Trophoblast cell (in vitro differentiated cells and primary cell): ENCODE measurements at regions not wholly inside any gene's neighbourhood (a gene's known extent, or its start where the extent isn't known, plus 50 kb on each side); places are given as distances from the start of the nearest gene placed in this dataset.
"Not testable (repeated sequence)": the region's sequence is repeated elsewhere in the genome, so short reads cannot be mapped to it uniquely, and the experiment has no call there.

Source experiments
- DNase-seq, 2 donors: peaks; one replicate each; pipeline ENCODE4 v3.0.0-alpha.2; 2016
- H2AFZ ChIP-seq: 2 replicates; pipeline ENCODE4 v1.6.1; 2013; ENCODE audit warnings: low read length, moderate library complexity, mild to moderate bottlenecking; ENCODE audit not compliant: insufficient read depth, poor library complexity
- H2AK5ac ChIP-seq: 2 replicates; pipeline ENCODE4 v1.6.1; 2013; ENCODE audit warnings: mild to moderate bottlenecking, low read length
- H2BK120ac ChIP-seq: 2 replicates; pipeline ENCODE4 v1.6.1; 2013; ENCODE audit warnings: low read length, mild to moderate bottlenecking, moderate library complexity; ENCODE audit not compliant: insufficient read depth, poor library complexity
- H2BK12ac ChIP-seq: 2 replicates; pipeline ENCODE4 v1.6.1; 2013; ENCODE audit warnings: mild to moderate bottlenecking, low read length, moderate library complexity
- H2BK5ac ChIP-seq: 2 replicates; pipeline ENCODE4 v1.6.1; 2013; ENCODE audit warnings: low read length, low read depth, moderate library complexity, mild to moderate bottlenecking; ENCODE audit not compliant: poor library complexity
- H3K14ac ChIP-seq: 2 replicates; pipeline ENCODE4 v1.6.1; 2013; ENCODE audit warnings: mild to moderate bottlenecking, low read length
- H3K18ac ChIP-seq: 2 replicates; pipeline ENCODE4 v1.6.1; 2013; ENCODE audit warnings: mild to moderate bottlenecking, low read length
- H3K23ac ChIP-seq: 2 replicates; pipeline ENCODE4 v1.6.1; 2013; ENCODE audit warnings: low read length
- H3K27ac ChIP-seq: 2 replicates; pipeline ENCODE4 v1.5.1; 2013; ENCODE audit warnings: low read depth, mild to moderate bottlenecking, inconsistent platforms, low read length, moderate library complexity
- H3K27me3 ChIP-seq: 2 replicates; pipeline ENCODE4 v1.6.1; 2013; ENCODE audit warnings: inconsistent platforms, mild to moderate bottlenecking, low read length, moderate library complexity; ENCODE audit not compliant: insufficient read depth
- H3K36me3 ChIP-seq, 2 experiments: 1 replicate in 1 of 2; 2 replicates in 1 of 2; pipeline ENCODE4 v1.6.1; 2013; ENCODE audit warnings: low read length in 2 of 2, mild to moderate bottlenecking in 2 of 2, moderate library complexity in 1 of 2; ENCODE audit not compliant: insufficient read depth in 2 of 2, control insufficient read depth in 1 of 2
- H3K4ac ChIP-seq: 2 replicates; pipeline ENCODE4 v1.6.1; 2013; ENCODE audit warnings: low read depth, mild to moderate bottlenecking, low read length, moderate library complexity
- H3K4me1 ChIP-seq, 2 experiments: 1 replicate in 1 of 2; 2 replicates in 1 of 2; pipeline ENCODE4 v1.6.1; 2013; ENCODE audit warnings: low read length in 2 of 2, mild to moderate bottlenecking in 2 of 2, moderate library complexity in 1 of 2; ENCODE audit not compliant: insufficient read depth in 2 of 2, control insufficient read depth in 1 of 2
- H3K4me2 ChIP-seq: 2 replicates; pipeline ENCODE4 v1.6.1; 2013; ENCODE audit warnings: inconsistent platforms, mild to moderate bottlenecking, low read length, moderate library complexity
- H3K4me3 ChIP-seq: 2 replicates; pipeline ENCODE4 v1.5.1; 2013; ENCODE audit warnings: mild to moderate bottlenecking, low read depth, low read length, inconsistent platforms
- H3K79me1 ChIP-seq: one replicate; pipeline ENCODE4 v1.6.1; 2013; ENCODE audit warnings: low read length
- H3K79me2 ChIP-seq: 2 replicates; pipeline ENCODE4 v1.6.1; 2013; ENCODE audit warnings: low read length, mild to moderate bottlenecking; ENCODE audit not compliant: control insufficient read depth, insufficient read depth, poor library complexity
- H3K9ac ChIP-seq: 2 replicates; pipeline ENCODE4 v1.6.1; 2013; ENCODE audit warnings: mild to moderate bottlenecking, low read length
- H3K9me3 ChIP-seq: 2 replicates; pipeline ENCODE4 v1.6.1; 2013; ENCODE audit warnings: low read depth, mild to moderate bottlenecking, control low read depth, inconsistent platforms, low read length; ENCODE audit not compliant: insufficient read depth
- H4K12ac ChIP-seq: 2 replicates; pipeline ENCODE4 v1.6.1; 2013; ENCODE audit warnings: low read depth, mild to moderate bottlenecking, low read length, moderate library complexity
- H4K8ac ChIP-seq: 2 replicates; pipeline ENCODE4 v1.6.1; 2013; ENCODE audit warnings: low read depth, mild to moderate bottlenecking, low read length, moderate library complexity
- H4K91ac ChIP-seq: one replicate; pipeline ENCODE4 v1.6.1; 2013; ENCODE audit warnings: low read depth, mild to moderate bottlenecking, low read length, moderate library complexity
- WGBS: extraction: QIAGEN DNeasy Blood & Tissue Kit; methylation state at CpG from one replicate; pipeline ENCODE4 v1.1.7; 2013; ENCODE audit warnings: missing lambda C conversion rate; ENCODE audit not compliant: insufficient read length, insufficient coverage; ENCODE audit errors: extremely low coverage; 5-methylcytosine and 5-hydroxymethylcytosine counted together

- not testable (repeated sequence) for H3K23ac ChIP-seq
Observed at GRCh38 chrX:92081250-92081649, 302.1 kb downstream of the PCDH11X start.

GRCh38 chrX:92090756-92091155, 311.6 kb downstream of the PCDH11X start:
- not testable (repeated sequence) for H2BK5ac ChIP-seq, H2BK12ac ChIP-seq, H3K36me3 ChIP-seq, H3K27me3 ChIP-seq, H3K4me3 ChIP-seq, H3K4me2 ChIP-seq, H2AFZ ChIP-seq, H3K27ac ChIP-seq, H3K18ac ChIP-seq, H4K91ac ChIP-seq, H3K4me1 ChIP-seq, H2AK5ac ChIP-seq, H4K12ac ChIP-seq, H2BK120ac ChIP-seq, H3K9ac ChIP-seq, H3K79me1 ChIP-seq, H3K23ac ChIP-seq, H3K9me3 ChIP-seq, H4K8ac ChIP-seq, H3K79me2 ChIP-seq, H3K14ac ChIP-seq, H3K4ac ChIP-seq, DNase-seq
- WGBS = no CpG with 5 or more reads among the region's 2 CpGs

More at GRCh38 chrX:92081250-92081649, 302.1 kb downstream of the PCDH11X start:
- not testable (repeated sequence) for H2AK5ac ChIP-seq, H3K27ac ChIP-seq, H3K4ac ChIP-seq, H3K18ac ChIP-seq, H4K91ac ChIP-seq, H4K12ac ChIP-seq, H3K9ac ChIP-seq, H3K79me1 ChIP-seq, H3K4me2 ChIP-seq, H3K14ac ChIP-seq, H3K79me2 ChIP-seq, H3K27me3 ChIP-seq, H3K4me3 ChIP-seq, H2BK12ac ChIP-seq, H3K9me3 ChIP-seq, H4K8ac ChIP-seq, DNase-seq, H3K36me3 ChIP-seq, H2AFZ ChIP-seq, H2BK5ac ChIP-seq, H2BK120ac ChIP-seq, H3K4me1 ChIP-seq
- no CpG with 5 or more reads among the region's 1 CpG for WGBS

- H3K27ac ChIP-seq, H3K79me2 ChIP-seq, H3K23ac ChIP-seq, H4K8ac ChIP-seq, H3K4ac ChIP-seq, H3K36me3 ChIP-seq, H3K9ac ChIP-seq, H2BK120ac ChIP-seq, H2BK5ac ChIP-seq, H3K79me1 ChIP-seq, H3K27me3 ChIP-seq, H3K14ac ChIP-seq, H4K12ac ChIP-seq, DNase-seq, H3K4me2 ChIP-seq, H3K4me3 ChIP-seq, H3K18ac ChIP-seq, H3K4me1 ChIP-seq, H2BK12ac ChIP-seq, H4K91ac ChIP-seq, H3K9me3 ChIP-seq, H2AFZ ChIP-seq, H2AK5ac ChIP-seq: not testable (repeated sequence)
- no CpG with 5 or more reads among the region's 2 CpGs for WGBS
Observed at GRCh38 chrX:92098136-92098535, 319.0 kb downstream of the PCDH11X start.

- not testable (repeated sequence) for H4K91ac ChIP-seq, H3K14ac ChIP-seq, H2BK5ac ChIP-seq, H3K9ac ChIP-seq, DNase-seq, H3K23ac ChIP-seq, H3K79me1 ChIP-seq, H3K27me3 ChIP-seq, H3K27ac ChIP-seq, H3K4ac ChIP-seq, H4K12ac ChIP-seq, H2BK12ac ChIP-seq, H3K79me2 ChIP-seq, H2BK120ac ChIP-seq, H4K8ac ChIP-seq, H3K9me3 ChIP-seq, H3K4me3 ChIP-seq, H2AFZ ChIP-seq, H2AK5ac ChIP-seq, H3K4me2 ChIP-seq, H3K36me3 ChIP-seq, H3K4me1 ChIP-seq, H3K18ac ChIP-seq
- no CpG with 5 or more reads among the region's 7 CpGs for WGBS
Observed at GRCh38 chrX:92100095-92100494, 320.9 kb downstream of the PCDH11X start.
